DOHH2 (cell line): ENCODE measurements at regions not wholly inside any gene's neighbourhood (a gene's known extent, or its start where the extent isn't known, plus 50 kb on each side); places are given as distances from the start of the nearest gene placed in this dataset.

ENCODE experiments used
- H3F3A ChIP-seq: fragments of 200-600 bp; sonication (generic), shearing (Covaris generic); 2 replicates; pipeline ENCODE4 v1.6.0; 2016; ENCODE audit warnings: antibody characterized with exemption, mild to moderate bottlenecking; ENCODE audit not compliant: control insufficient read depth, insufficient read depth
- H3K27ac ChIP-seq: fragments of 200-600 bp; sonication (generic); 2 replicates; pipeline ENCODE4 v1.5.1; 2014; ENCODE audit warnings: low read depth, mild to moderate bottlenecking, low read length, moderate library complexity
- H3K27me3 ChIP-seq: fragments of 200-600 bp; sonication (generic); 2 replicates; pipeline ENCODE4 v1.6.1; 2014; ENCODE audit warnings: mild to moderate bottlenecking, low read length, mixed read lengths; ENCODE audit not compliant: control insufficient read depth
- H3K36me3 ChIP-seq: fragments of 200-600 bp; sonication (generic); 2 replicates; pipeline ENCODE4 v1.6.1; 2014; ENCODE audit warnings: mild to moderate bottlenecking, low read length, moderate library complexity, mixed read lengths; ENCODE audit not compliant: control insufficient read depth
- H3K4me1 ChIP-seq: fragments of 200-600 bp; sonication (generic); 2 replicates; pipeline ENCODE4 v1.6.1; 2014; ENCODE audit warnings: mild to moderate bottlenecking, low read length, mixed read lengths; ENCODE audit not compliant: control insufficient read depth
- H3K4me2 ChIP-seq: fragments of 200-600 bp; sonication (generic); 2 replicates; pipeline ENCODE4 v1.6.0; 2014; ENCODE audit warnings: mild to moderate bottlenecking, low read length, moderate library complexity
- H3K4me3 ChIP-seq: fragments of 200-600 bp; sonication (generic); 2 replicates; pipeline ENCODE4 v1.5.1; 2014; ENCODE audit warnings: mild to moderate bottlenecking, low read length, mixed read lengths
- H3K79me2 ChIP-seq: fragments of 200-600 bp; sonication (generic); 2 replicates; pipeline ENCODE4 v1.6.1; 2014; ENCODE audit warnings: mild to moderate bottlenecking, low read length, mixed read lengths; ENCODE audit not compliant: control insufficient read depth
- H3K9me2 ChIP-seq: fragments of 200-600 bp; sonication (generic); replicated peaks from 2 replicates; pipeline ENCODE4 v1.6.1; 2014; ENCODE audit warnings: mild to moderate bottlenecking, low read length, mixed read lengths; ENCODE audit not compliant: control insufficient read depth
- H3K9me3 ChIP-seq: fragments of 200-600 bp; sonication (generic); 2 replicates; pipeline ENCODE4 v1.6.1; 2014; ENCODE audit warnings: antibody characterized with exemption, low read length, mixed read lengths; ENCODE audit not compliant: control insufficient read depth, insufficient read depth
- H4K20me1 ChIP-seq: fragments of 200-600 bp; sonication (generic); 2 replicates; pipeline ENCODE4 v1.6.0; 2014; ENCODE audit warnings: low read depth, mild to moderate bottlenecking, antibody characterized with exemption, low read length, moderate library complexity; ENCODE audit not compliant: control insufficient read depth, insufficient read depth
- EZH2phosphoT487 ChIP-seq: fragments of 200-600 bp; sonication (generic); IDR thresholded peaks from 2 replicates; pipeline ENCODE4 v1.6.1; 2017; ENCODE audit warnings: borderline replicate concordance, mild to moderate bottlenecking, antibody characterized with exemption, low read length, moderate library complexity, mixed read lengths
- TF ChIP-seq, protein P1 (sequence below): fragments of 200-600 bp; sonication (generic); IDR thresholded peaks from one replicate; pipeline ENCODE4 v1.5.1; 2014; ENCODE audit warnings: antibody characterized with exemption, mild to moderate bottlenecking, low read depth, low read length; ENCODE audit not compliant: poor library complexity, severe bottlenecking

DNA sequence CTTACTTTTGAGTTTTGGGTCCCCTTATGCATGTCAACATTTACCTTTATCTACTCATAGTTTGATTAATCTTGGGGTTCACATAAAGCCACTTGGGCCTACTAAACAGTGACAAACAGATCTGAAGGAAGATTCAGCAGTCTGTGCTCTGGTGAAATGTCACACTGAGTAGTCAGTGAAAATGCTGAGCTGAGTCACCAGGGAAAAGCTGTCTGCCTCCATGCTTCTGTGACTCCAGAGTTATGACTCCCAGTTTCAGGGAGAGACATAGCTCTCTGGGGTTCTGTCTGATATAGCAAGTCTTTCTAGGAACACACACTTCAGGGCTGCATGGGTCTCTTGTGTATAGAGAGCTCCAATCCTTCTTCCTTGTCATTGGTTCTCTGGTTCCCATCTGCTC lies 406.3 kb upstream of the FAR2 start:
- H3K9me2 ChIP-seq = no peaks in the 10 kb centered on the region
- no peaks in the 10 kb centered on the region for H3K4me1 ChIP-seq
- no peaks in the 10 kb centered on the region for H3K36me3 ChIP-seq
- H3K27me3 ChIP-seq = no peaks in the 10 kb centered on the region
- no peaks in the 10 kb centered on the region for H4K20me1 ChIP-seq
- H3K27ac ChIP-seq = no peak overlapping the region
- no peaks in the 10 kb centered on the region for H3K79me2 ChIP-seq
- H3F3A ChIP-seq = no peaks in the 10 kb centered on the region
- H3K4me3 ChIP-seq = no peak overlapping the region
- TF ChIP-seq EZH2phosphoT487 = no peak
- TF ChIP-seq, protein P1, sequence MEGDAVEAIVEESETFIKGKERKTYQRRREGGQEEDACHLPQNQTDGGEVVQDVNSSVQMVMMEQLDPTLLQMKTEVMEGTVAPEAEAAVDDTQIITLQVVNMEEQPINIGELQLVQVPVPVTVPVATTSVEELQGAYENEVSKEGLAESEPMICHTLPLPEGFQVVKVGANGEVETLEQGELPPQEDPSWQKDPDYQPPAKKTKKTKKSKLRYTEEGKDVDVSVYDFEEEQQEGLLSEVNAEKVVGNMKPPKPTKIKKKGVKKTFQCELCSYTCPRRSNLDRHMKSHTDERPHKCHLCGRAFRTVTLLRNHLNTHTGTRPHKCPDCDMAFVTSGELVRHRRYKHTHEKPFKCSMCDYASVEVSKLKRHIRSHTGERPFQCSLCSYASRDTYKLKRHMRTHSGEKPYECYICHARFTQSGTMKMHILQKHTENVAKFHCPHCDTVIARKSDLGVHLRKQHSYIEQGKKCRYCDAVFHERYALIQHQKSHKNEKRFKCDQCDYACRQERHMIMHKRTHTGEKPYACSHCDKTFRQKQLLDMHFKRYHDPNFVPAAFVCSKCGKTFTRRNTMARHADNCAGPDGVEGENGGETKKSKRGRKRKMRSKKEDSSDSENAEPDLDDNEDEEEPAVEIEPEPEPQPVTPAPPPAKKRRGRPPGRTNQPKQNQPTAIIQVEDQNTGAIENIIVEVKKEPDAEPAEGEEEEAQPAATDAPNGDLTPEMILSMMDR = no peak
- no peaks in the 10 kb centered on the region for H3K9me3 ChIP-seq
- no peak overlapping the region for H3K4me2 ChIP-seq

DNA sequence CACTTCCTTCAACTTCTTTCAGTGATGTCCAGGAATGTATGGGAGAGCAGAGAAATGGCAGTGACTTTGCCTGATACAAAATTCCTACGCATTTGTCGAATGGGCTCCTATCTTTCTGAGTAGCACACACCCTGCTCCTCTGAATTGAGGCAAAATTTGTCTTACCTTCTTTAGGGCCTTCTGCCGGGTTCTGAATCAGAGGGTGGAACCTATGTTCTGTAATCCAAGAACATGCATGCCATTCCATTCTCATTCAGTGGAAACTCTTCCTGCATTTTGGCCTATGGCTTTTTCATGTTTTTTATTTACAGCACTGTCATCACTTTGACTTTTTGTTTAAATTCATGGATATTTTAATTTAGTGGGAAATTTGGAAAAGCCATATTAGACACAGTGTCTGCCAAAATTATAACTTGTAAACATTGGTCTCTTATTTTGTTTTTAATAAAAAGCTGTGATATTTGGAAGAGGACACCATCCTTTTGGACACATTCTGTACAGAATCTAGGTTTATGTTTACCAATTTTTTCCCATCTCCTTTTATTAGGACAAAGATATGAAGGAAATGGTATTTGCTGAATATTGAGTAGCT lies 402.2 kb upstream of the FAR2 start:
- no peaks in the 10 kb centered on the region for H3K36me3 ChIP-seq
- no peak overlapping the region for H3K4me2 ChIP-seq
- no peaks in the 10 kb centered on the region for H4K20me1 ChIP-seq
- H3K9me3 ChIP-seq = no peaks in the 10 kb centered on the region
- no peaks in the 10 kb centered on the region for H3K27me3 ChIP-seq
- TF ChIP-seq EZH2phosphoT487 = no peak
- TF ChIP-seq, protein P1 = no peak
- H3F3A ChIP-seq = no peaks in the 10 kb centered on the region
- H3K9me2 ChIP-seq = no peaks in the 10 kb centered on the region
- H3K27ac ChIP-seq = no peak overlapping the region
- H3K4me3 ChIP-seq = no peak overlapping the region
- no peaks in the 10 kb centered on the region for H3K4me1 ChIP-seq
- no peaks in the 10 kb centered on the region for H3K79me2 ChIP-seq

DNA sequence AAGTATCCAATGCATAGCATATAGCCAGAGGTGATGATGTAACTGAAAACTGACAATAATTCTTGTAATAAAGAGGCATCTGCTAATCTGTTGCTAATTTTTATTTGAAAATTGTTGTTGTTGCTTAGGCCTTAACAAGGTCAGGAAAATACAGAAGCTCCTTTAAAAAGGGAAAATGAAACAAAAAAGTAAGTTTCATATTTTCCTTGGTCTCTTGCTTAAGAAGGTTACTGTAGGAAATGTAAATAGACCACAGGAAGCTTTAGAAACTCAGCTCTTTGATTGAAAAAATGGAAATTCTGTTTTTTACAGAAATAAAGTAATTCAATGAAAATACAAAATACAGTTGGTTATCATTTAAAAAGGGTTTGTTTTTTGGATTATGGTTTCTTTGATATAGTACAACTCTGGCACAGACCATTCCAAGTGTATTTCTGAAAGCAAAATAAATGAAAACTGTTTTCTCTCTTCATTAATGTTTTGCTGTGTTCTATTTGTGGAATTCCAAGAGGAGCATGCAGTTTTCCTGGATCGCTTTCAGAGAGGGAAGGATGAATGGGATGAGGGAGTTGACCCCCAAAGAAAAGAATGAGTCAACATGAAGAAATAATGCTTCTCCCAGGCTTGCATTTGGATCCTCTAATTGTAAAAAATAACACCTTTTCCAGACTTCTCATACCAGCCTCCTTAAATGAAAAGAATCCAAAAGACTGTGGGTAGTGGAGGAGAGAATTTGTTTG lies 398.0 kb upstream of the FAR2 start:
- H3K36me3 ChIP-seq = no peaks in the 10 kb centered on the region
- no peaks in the 10 kb centered on the region for H3K9me2 ChIP-seq
- H3K4me2 ChIP-seq = no peak overlapping the region
- no peak overlapping the region for H3K27ac ChIP-seq
- H3K27me3 ChIP-seq = no peaks in the 10 kb centered on the region
- H3K4me1 ChIP-seq = no peaks in the 10 kb centered on the region
- no peaks in the 10 kb centered on the region for H3K79me2 ChIP-seq
- H3K4me3 ChIP-seq = no peak overlapping the region
- TF ChIP-seq, protein P1 = no peak
- TF ChIP-seq EZH2phosphoT487 = no peak
- no peaks in the 10 kb centered on the region for H4K20me1 ChIP-seq
- H3K9me3 ChIP-seq = no peaks in the 10 kb centered on the region
- no peaks in the 10 kb centered on the region for H3F3A ChIP-seq
